ENCODE measurements at regions not wholly inside any gene's neighbourhood (a gene's known extent, or its start where the extent isn't known, plus 50 kb on each side); places are given as distances from the start of the nearest gene placed in this dataset.

DNA sequence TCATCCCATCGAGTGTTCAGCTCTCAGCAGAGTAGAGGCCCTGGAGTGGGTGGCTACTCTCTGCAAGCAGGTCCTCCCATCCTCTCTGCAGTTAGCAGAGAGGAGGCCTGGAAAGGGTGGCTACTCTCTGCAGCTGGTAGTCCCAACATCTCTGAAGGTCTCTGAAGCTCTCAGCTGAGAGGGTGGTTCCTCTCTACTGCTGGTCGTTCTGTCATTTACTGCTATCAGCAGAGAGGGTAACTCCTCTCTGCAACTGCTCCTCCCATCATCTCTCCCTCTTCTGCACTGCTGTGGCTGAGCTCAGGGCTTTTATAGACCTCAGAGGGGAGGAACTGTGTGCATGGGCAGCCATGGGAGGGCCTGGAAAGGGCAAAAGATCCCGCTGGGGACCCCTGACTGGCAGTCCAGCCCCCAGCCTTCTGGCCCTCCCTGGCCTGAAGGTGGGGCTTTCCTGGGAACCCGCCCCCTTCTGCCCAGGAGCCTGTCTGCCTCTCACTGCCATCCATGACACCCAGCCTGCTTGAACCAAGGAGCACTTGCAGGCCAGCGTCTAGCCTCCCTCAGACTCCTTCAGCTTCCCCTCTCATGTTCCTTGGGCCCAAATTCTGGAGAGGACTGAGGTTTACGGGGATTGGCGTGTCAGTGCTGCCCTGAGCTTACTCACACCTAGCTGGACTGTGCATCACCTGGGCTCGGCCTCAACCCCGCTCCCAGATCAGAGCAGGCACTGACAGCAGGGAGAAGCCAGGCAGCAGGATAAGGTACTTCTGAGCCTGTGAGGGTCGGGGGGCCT is 898.3 kb upstream of the NEGR1 start:
- DNase-seq (ENCODE audit: low read depth): no peak
- TF ChIP-seq, protein P1, sequence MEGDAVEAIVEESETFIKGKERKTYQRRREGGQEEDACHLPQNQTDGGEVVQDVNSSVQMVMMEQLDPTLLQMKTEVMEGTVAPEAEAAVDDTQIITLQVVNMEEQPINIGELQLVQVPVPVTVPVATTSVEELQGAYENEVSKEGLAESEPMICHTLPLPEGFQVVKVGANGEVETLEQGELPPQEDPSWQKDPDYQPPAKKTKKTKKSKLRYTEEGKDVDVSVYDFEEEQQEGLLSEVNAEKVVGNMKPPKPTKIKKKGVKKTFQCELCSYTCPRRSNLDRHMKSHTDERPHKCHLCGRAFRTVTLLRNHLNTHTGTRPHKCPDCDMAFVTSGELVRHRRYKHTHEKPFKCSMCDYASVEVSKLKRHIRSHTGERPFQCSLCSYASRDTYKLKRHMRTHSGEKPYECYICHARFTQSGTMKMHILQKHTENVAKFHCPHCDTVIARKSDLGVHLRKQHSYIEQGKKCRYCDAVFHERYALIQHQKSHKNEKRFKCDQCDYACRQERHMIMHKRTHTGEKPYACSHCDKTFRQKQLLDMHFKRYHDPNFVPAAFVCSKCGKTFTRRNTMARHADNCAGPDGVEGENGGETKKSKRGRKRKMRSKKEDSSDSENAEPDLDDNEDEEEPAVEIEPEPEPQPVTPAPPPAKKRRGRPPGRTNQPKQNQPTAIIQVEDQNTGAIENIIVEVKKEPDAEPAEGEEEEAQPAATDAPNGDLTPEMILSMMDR (IDR thresholded peaks at IDR 0.05; ENCODE audit: low read length, missing control alignments): no peak
- no peak overlapping the region for H3K4me3 ChIP-seq (replicated peaks; ENCODE audit: low read depth, low read length)

DNA sequence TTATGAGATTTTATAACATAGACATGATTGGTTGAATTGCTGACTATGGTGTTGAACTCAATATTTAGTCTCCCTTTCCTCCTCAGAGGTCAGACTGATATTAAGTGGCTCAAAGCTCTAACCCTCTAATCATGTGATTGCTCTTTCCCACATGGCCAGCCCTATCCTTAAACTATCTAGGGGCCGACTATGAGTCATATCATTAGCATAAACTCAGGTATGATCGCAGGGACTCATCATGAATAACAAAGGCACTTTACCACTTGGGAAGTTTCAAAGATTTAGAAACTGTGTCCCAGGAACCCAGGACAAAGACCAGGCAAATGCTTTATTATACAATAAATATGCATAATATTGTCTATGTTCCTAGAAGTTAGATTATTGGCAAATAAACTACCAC is 894.6 kb upstream of the NEGR1 start:
- no peak overlapping the region for H3K4me3 ChIP-seq (replicated peaks; ENCODE audit: low read depth, low read length)
- TF ChIP-seq, protein P1 (IDR thresholded peaks at IDR 0.05; ENCODE audit: low read length, missing control alignments): no peak
- DNase-seq (ENCODE audit: low read depth): no peak

DNA sequence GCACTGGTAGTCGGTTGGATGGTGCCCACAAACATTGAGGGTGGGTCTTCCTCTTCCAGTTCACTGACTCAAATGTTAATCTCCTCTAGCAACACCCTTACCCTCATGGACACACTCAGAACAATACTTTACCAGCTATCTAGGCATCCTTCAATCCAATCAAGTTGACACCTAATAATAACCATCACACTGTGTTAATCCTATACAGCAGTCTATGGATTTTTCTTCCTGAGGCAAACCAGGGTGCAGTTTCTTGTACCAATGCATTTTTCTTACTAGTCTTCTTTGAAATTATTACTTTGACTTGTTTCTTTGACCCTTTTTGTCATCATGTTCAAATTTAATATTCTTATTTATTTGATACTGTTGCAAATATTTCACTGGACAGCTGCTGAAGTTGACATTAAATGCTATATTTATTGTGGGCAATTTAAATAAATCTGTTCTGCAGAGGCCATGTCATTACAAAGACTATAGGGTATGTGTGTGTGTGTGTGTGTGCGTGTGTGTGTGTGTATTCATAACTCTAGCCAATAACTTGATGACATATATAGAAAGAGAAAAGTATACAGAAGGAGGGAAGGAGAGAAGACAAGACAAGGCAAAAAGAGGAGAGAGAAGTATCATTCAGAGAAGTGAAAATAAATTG is 884.8 kb upstream of the NEGR1 start:
- no peak for DNase-seq (ENCODE audit: low read depth)
- TF ChIP-seq, protein P1 (IDR thresholded peaks at IDR 0.05; ENCODE audit: low read length, missing control alignments): no peak
- no peak overlapping the region for H3K4me3 ChIP-seq (replicated peaks; ENCODE audit: low read depth, low read length)

DNA sequence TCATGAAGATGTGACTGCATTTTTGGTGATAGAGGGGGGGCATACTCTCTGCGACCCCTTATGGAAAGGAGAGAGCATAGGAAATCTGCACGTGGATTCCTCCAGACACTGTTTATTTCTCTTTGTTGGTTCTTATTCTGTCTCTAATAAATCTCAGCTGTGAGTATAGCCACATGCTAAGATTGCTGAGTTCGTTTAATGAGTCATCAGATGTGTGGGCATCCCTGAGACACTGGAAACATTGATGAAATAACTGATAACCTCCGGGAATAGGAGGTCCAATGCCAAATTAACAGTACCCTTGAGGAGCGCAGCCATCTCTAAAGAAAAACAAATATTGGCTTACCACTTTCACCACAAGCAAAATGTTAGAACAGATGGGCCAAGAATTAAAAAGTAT is 880.2 kb upstream of the NEGR1 start:
- DNase-seq (ENCODE audit: low read depth): no peak
- TF ChIP-seq, protein P1 (IDR thresholded peaks at IDR 0.05; ENCODE audit: low read length, missing control alignments): no peak
- no peak overlapping the region for H3K4me3 ChIP-seq (replicated peaks; ENCODE audit: low read depth, low read length)

DNA sequence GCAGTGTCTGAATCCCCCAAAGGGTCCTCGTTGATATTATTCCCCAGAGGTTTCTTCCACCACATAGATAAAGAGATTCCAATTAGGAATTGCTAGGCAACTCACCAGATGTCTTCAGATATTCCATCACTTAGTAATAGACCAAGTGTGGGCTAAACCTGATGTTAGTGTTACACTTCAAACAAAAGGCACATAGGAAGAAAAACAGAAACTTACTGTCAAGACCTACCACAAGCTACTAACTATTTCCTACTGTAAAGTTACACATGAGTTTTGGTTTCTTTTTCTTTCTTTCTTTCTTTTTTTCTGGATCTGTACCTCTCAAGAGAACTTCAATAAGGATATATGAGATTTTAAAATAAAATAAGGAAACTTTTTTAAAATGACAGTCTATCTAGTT is 879.1 kb upstream of the NEGR1 start:
- TF ChIP-seq, protein P1 (IDR thresholded peaks at IDR 0.05; ENCODE audit: low read length, missing control alignments): no peak
- no peak overlapping the region for H3K4me3 ChIP-seq (replicated peaks; ENCODE audit: low read depth, low read length)

DNA sequence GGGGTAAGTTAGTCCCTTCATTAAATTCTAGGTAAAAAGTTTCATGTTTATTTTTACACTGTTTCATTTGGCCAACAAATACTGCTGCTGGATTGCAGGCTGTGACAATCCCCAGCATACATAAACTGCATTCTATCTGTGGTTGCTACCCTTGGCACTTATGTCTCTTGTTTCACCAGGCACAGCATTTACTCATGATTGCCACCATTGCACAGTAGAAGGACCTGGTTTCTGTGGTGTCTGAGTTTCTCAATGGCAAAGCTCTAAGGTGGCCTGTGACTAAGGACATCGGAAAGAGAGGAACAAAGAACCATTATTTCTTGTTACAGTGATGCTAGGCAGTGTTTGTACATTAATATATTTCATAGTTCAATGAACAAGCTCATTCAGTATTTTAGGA is 878.4 kb upstream of the NEGR1 start:
- no peak overlapping the region for H3K4me3 ChIP-seq (replicated peaks; ENCODE audit: low read depth, low read length)
- TF ChIP-seq, protein P1 (IDR thresholded peaks at IDR 0.05; ENCODE audit: low read length, missing control alignments): no peak
- no peak for DNase-seq (ENCODE audit: low read depth)

More for the DNA sequence above, 879.1 kb upstream of the NEGR1 start:
- DNase-seq (ENCODE audit: low read depth): no peak

All from fibroblast of pulmonary artery (primary cell).